GM23248 (cell line): ENCODE measurements at regions not wholly inside any gene's neighbourhood (a gene's known extent, or its start where the extent isn't known, plus 50 kb on each side); places are given as distances from the start of the nearest gene placed in this dataset.

Source experiments
- DNase-seq: peaks from one replicate; pipeline ENCODE4 v3.0.0-alpha.2; 2015
- H2AFZ ChIP-seq: fragments of 200-600 bp; sonication (generic); 2 replicates; pipeline ENCODE4 v1.6.1; 2016; ENCODE audit warnings: antibody characterized with exemption
- H3F3A ChIP-seq: fragments of 200-600 bp; sonication (generic); 2 replicates; pipeline ENCODE4 v1.6.1; 2016; ENCODE audit warnings: mild to moderate bottlenecking, antibody characterized with exemption, mixed run types; ENCODE audit not compliant: insufficient read depth
- H3K27ac ChIP-seq: fragments of 200-600 bp; sonication (generic); 2 replicates; pipeline ENCODE4 v1.5.1; 2016; ENCODE audit warnings: mild to moderate bottlenecking
- H3K27me3 ChIP-seq: fragments of 200-600 bp; sonication (generic); replicated peaks from 2 replicates; pipeline ENCODE4 v1.6.1; 2016; ENCODE audit warnings: mild to moderate bottlenecking; ENCODE audit not compliant: insufficient read depth
- H3K36me3 ChIP-seq: fragments of 200-600 bp; sonication (generic); 2 replicates; pipeline ENCODE4 v1.6.1; 2016; ENCODE audit warnings: low read depth, mild to moderate bottlenecking
- H3K4me1 ChIP-seq: fragments of 200-600 bp; sonication (generic); 2 replicates; pipeline ENCODE4 v1.6.1; 2016; ENCODE audit warnings: mild to moderate bottlenecking; ENCODE audit not compliant: insufficient read depth
- H3K4me2 ChIP-seq: fragments of 200-600 bp; sonication (generic); one replicate; pipeline ENCODE4 v1.6.1; 2016; ENCODE audit warnings: mild to moderate bottlenecking; ENCODE audit not compliant: unreplicated experiment
- H3K4me3 ChIP-seq: fragments of 200-600 bp; sonication (generic); 2 replicates; pipeline ENCODE4 v1.5.1; 2016; ENCODE audit warnings: mild to moderate bottlenecking
- H3K79me2 ChIP-seq: fragments of 200-600 bp; sonication (generic); 2 replicates; pipeline ENCODE4 v1.6.1; 2016; ENCODE audit warnings: mild to moderate bottlenecking; ENCODE audit not compliant: insufficient read depth
- H3K9ac ChIP-seq: fragments of 200-600 bp; sonication (generic); 2 replicates; pipeline ENCODE4 v1.6.1; 2016; ENCODE audit warnings: mild to moderate bottlenecking
- H3K9me2 ChIP-seq: fragments of 200-600 bp; sonication (generic); 2 replicates; pipeline ENCODE4 v1.6.1; 2016; ENCODE audit warnings: mixed run types, mild to moderate bottlenecking, moderate library complexity; ENCODE audit not compliant: insufficient read depth
- H3K9me3 ChIP-seq: fragments of 200-600 bp; sonication (generic); one replicate; pipeline ENCODE4 v1.6.1; 2017; ENCODE audit warnings: low read depth
- H4K20me1 ChIP-seq: fragments of 200-600 bp; sonication (generic); 2 replicates; pipeline ENCODE4 v1.6.0; 2016; ENCODE audit not compliant: insufficient read depth
- EZH2 ChIP-seq: fragments of 200-600 bp; sonication (generic); IDR thresholded peaks from 2 replicates; pipeline ENCODE4 v1.6.1; 2018; ENCODE audit warnings: antibody characterized with exemption, mild to moderate bottlenecking; ENCODE audit not compliant: insufficient read depth, poor library complexity, severe bottlenecking
- EZH2phosphoT487 ChIP-seq: fragments of 200-600 bp; sonication (generic); IDR thresholded peaks from 2 replicates; pipeline ENCODE4 v1.6.1; 2018; ENCODE audit warnings: antibody characterized with exemption, moderate library complexity, mild to moderate bottlenecking, low read depth; ENCODE audit not compliant: insufficient read depth
- WGBS, 2 experiments: methylation state at CpG; one replicate each; pipeline ENCODE4 v1.1.6; 2015 to 2017; ENCODE audit warnings: low lambda C conversion rate in 2 of 2, low coverage in 1 of 2; ENCODE audit errors: missing lambda C conversion rate in 2 of 2; 5-methylcytosine and 5-hydroxymethylcytosine counted together
- in situ Hi-C: fragments of 300-500 bp; cut with MboI; formaldehyde crosslinking; loops from 2 replicates; pipeline ENCODE4 v1.15.0; 2020

DNA sequence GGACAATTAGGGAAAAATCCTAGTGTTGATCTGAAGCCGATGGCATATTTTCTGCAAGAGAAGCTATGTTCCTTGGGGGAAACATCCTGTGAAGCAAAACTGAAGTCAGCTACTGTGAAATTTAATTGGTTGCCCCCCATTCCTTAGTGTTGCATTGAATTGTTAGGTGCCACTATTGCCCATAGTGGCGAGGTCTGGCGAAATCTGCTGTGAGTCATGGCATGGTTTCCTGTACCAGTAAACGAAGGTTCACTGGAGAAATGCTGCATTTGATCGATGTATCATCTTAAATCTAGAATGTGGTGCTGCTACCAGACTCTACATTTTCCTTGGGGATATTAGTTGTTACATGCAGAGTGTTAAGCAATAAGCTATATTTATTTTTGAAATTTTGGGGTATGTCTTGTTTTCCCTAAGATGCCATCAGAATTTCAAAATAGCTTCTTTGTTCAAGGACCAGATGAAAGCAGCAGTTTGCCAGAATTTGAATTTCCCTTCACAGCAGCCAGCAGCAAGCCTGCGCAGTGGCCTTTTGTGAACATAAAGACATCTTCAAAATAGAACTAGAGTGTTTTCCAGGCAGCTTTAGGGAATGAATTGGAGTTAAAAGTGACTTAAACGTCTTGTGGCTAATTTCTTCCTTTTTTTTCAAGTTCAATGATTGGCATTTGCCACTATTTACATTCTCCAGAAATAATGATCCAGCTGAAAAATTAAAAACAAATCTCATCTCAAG is 348.6 kb upstream of the COBL start:
- no peaks in the 10 kb centered on the region for H3K27me3 ChIP-seq
- 9 to 11% methylated on average over 7 of the region's 7 CpGs for WGBS, 2 experiments
- H4K20me1 ChIP-seq: no peaks in the 10 kb centered on the region
- H3K9me3 ChIP-seq: no peaks in the 10 kb centered on the region
- no peak overlapping the region for H3K4me2 ChIP-seq
- H3K9me2 ChIP-seq: no peaks in the 10 kb centered on the region
- in situ Hi-C loops: no loop called here
- DNase-seq: no peak
- H3K27ac ChIP-seq: no peak overlapping the region
- H3F3A ChIP-seq: no peaks in the 10 kb centered on the region
- H3K79me2 ChIP-seq: no peaks in the 10 kb centered on the region
- H3K36me3 ChIP-seq: no peaks in the 10 kb centered on the region
- H3K4me1 ChIP-seq: no peaks in the 10 kb centered on the region
- TF ChIP-seq EZH2: no peak
- TF ChIP-seq EZH2phosphoT487: no peak
- no peak overlapping the region for H3K4me3 ChIP-seq
- no peak overlapping the region for H3K9ac ChIP-seq
- H2AFZ ChIP-seq: no peak overlapping the region

DNA sequence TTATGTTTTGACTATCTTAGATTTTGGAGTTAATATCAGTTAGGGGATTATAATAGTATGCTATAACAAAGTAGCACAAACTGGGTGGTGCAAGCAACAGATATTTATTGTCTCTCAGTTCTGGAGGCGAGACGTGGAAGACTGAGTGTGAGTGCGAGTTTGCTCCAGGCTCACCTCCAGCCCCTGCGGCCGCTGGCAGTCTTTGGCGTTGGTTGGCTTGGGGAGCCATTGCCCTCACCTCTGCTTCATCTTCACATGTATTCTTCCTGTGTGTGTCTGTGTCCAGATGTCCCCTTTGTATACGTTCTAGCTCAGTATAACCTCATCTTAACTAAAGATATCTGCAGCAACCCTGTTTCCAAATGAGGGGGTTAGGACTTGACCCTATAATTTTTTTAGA is 343.9 kb upstream of the COBL start:
- H3K9me2 ChIP-seq: no peaks in the 10 kb centered on the region
- no peak overlapping the region for H2AFZ ChIP-seq
- H4K20me1 ChIP-seq: no peaks in the 10 kb centered on the region
- no peak overlapping the region for H3K4me3 ChIP-seq
- H3K9ac ChIP-seq: no peak overlapping the region
- H3K27ac ChIP-seq: no peak overlapping the region
- DNase-seq: no peak
- H3K36me3 ChIP-seq: no peaks in the 10 kb centered on the region
- no peaks in the 10 kb centered on the region for H3K79me2 ChIP-seq
- no peaks in the 10 kb centered on the region for H3K9me3 ChIP-seq
- no peak for TF ChIP-seq EZH2phosphoT487
- no peak for TF ChIP-seq EZH2
- no peaks in the 10 kb centered on the region for H3K27me3 ChIP-seq
- H3F3A ChIP-seq: no peaks in the 10 kb centered on the region
- in situ Hi-C loops: no loop called here
- 42 to 43% methylated on average over 7 of the region's 7 CpGs for WGBS, 2 experiments
- H3K4me1 ChIP-seq: no peaks in the 10 kb centered on the region
- no peak overlapping the region for H3K4me2 ChIP-seq

DNA sequence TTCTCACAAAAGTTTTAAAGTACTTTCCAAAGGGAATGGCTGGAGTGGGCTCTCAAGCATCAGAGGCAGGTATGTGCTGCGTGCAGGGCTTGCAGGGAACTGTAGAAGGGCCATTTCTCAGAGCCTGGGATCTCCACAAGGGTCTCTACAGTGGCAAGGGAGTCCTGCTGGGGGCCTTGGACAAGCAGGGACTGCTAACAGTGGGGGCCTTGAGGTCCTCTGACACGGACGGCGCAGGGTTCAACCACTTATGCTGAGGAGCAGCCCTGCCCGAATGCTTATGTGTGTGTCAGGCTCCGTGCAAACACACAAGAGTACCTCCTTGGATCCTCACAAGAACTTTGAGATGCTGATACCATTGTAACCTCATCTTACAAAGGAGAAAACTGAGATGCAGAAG is 342.1 kb upstream of the COBL start:
- H3K4me2 ChIP-seq: no peak overlapping the region
- WGBS, 2 experiments: 35 to 36% methylated on average over 6 of the region's 6 CpGs
- H3K27me3 ChIP-seq: no peaks in the 10 kb centered on the region
- H3K27ac ChIP-seq: no peak overlapping the region
- no peaks in the 10 kb centered on the region for H3K36me3 ChIP-seq
- DNase-seq: no peak
- H3K9me2 ChIP-seq: no peaks in the 10 kb centered on the region
- no peaks in the 10 kb centered on the region for H3K9me3 ChIP-seq
- no peak overlapping the region for H3K4me3 ChIP-seq
- TF ChIP-seq EZH2phosphoT487: no peak
- TF ChIP-seq EZH2: no peak
- no peak overlapping the region for H3K9ac ChIP-seq
- no peak overlapping the region for H2AFZ ChIP-seq
- no peaks in the 10 kb centered on the region for H3K79me2 ChIP-seq
- in situ Hi-C loops: no loop called here
- H4K20me1 ChIP-seq: no peaks in the 10 kb centered on the region
- H3K4me1 ChIP-seq: no peaks in the 10 kb centered on the region
- H3F3A ChIP-seq: no peaks in the 10 kb centered on the region

DNA sequence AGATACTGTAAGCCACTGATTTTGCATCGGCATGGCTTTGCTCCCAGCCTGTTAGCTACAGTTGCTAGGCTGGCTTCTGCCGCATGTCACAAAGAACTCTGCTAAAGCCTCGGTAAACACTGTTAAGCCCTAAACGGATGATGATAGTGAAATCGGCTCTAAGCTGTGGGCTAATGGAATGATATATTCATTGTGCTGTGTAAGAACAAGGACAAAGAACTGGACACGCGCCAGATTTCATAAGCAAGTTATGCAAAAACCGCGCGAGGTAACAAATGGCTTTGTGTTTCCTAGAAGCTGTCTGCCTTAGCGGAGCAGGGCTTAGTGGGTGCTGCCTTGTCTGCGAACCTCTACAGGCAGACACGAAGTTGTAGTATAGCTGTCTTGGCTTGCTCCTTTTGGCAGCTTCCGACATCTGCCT is 331.3 kb upstream of the COBL start:
- no peaks in the 10 kb centered on the region for H3K9me3 ChIP-seq
- H3K9me2 ChIP-seq: no peaks in the 10 kb centered on the region
- no peak overlapping the region for H2AFZ ChIP-seq
- no peaks in the 10 kb centered on the region for H4K20me1 ChIP-seq
- 7 to 13% methylated on average over 14 of the region's 14 CpGs for WGBS, 2 experiments
- H3K27me3 ChIP-seq: no peaks in the 10 kb centered on the region
- no peaks in the 10 kb centered on the region for H3K79me2 ChIP-seq
- no peak overlapping the region for H3K27ac ChIP-seq
- H3K9ac ChIP-seq: no peak overlapping the region
- TF ChIP-seq EZH2: no peak
- no peak for TF ChIP-seq EZH2phosphoT487
- no peak overlapping the region for H3K4me3 ChIP-seq
- no peaks in the 10 kb centered on the region for H3F3A ChIP-seq
- no peaks in the 10 kb centered on the region for H3K4me1 ChIP-seq
- in situ Hi-C loops: no loop called here
- no peak for DNase-seq
- no peak overlapping the region for H3K4me2 ChIP-seq
- H3K36me3 ChIP-seq: no peaks in the 10 kb centered on the region
